Transverse colon (tissue), 4 donors: ENCODE measurements at regions not wholly inside any gene's neighbourhood (a gene's known extent, or its start where the extent isn't known, plus 50 kb on each side); places are given as distances from the start of the nearest gene placed in this dataset.

ENCODE experiments used
- DNase-seq: peaks from one replicate; pipeline ENCODE4 v3.0.0-alpha.2; 2019
- H3K27ac ChIP-seq, 4 donors: fragments of 200-600 bp; sonication (generic); 2 replicates each; pipeline ENCODE4 v1.5.1; 2016 to 2018; ENCODE audit warnings: inconsistent platforms in 4 of 4
- H3K27me3 ChIP-seq: fragments of 200-600 bp; sonication (generic); 2 replicates; pipeline ENCODE4 v1.5.1; 2017; ENCODE audit warnings: inconsistent platforms
- H3K36me3 ChIP-seq, 4 donors: fragments of 200-600 bp; sonication (generic); 2 replicates each; pipeline ENCODE4 v1.5.1; 2017 to 2019; ENCODE audit warnings: inconsistent platforms in 4 of 4
- H3K4me1 ChIP-seq, 4 donors: fragments of 200-600 bp; sonication (generic); 2 replicates each; pipeline ENCODE4 v1.5.1; 2017 to 2020; ENCODE audit warnings: inconsistent platforms in 4 of 4
- H3K4me3 ChIP-seq, 4 donors: fragments of 200-600 bp; sonication (generic); 1 replicate in 1 of 4; 2 replicates in 3 of 4; pipeline versions ENCODE4 v1.5.1 to v1.6.1; 2017 to 2019; ENCODE audit warnings: inconsistent platforms in 4 of 4
- H3K9me3 ChIP-seq, 2 donors: fragments of 200-600 bp; sonication (generic); 2 replicates each; pipeline ENCODE4 v1.5.1; 2017 to 2019; ENCODE audit warnings: inconsistent platforms in 2 of 2
- EP300 ChIP-seq: sonication (generic); formaldehyde crosslinking; IDR thresholded peaks from one replicate; pipeline ENCODE4 v1.6.1; 2017; ENCODE audit warnings: antibody characterized with exemption, low read depth
- POLR2A ChIP-seq: fragments of 450-650 bp; IDR thresholded peaks from one replicate; pipeline ENCODE4 v1.6.1; 2016; ENCODE audit warnings: antibody characterized with exemption, mild to moderate bottlenecking, moderate library complexity
- POLR2AphosphoS5 ChIP-seq, 3 donors: sonication (generic); formaldehyde crosslinking; IDR thresholded peaks; one replicate each; pipeline ENCODE4 v1.6.1; 2016; ENCODE audit warnings: antibody characterized with exemption in 3 of 3
- WGBS, 2 donors: methylation state at CpG; one replicate each; pipeline ENCODE4 v1.1.5; 2018; ENCODE audit warnings: low coverage in 1 of 2; 5-methylcytosine and 5-hydroxymethylcytosine counted together
- in situ Hi-C, 4 donors: fragments of 200-750 bp; cut with MboI; loops; one replicate each; pipeline versions ENCODE4 v1.15.0 to v1.15.1; 2017; ENCODE audit warnings: low sequenced_read_pairs in 3 of 4, low pct_ligation_motif_present in 1 of 4, low pct_unique_long_range_greater_than_20kb in 1 of 4
- intact Hi-C: fragments of 100-400 bp; cut with DNase I; formaldehyde crosslinking; loops from one replicate; pipeline ENCODE4 v1.15.1; 2023; ENCODE audit warnings: low total_unique reads
- TF ChIP-seq, protein P1 (sequence below), 5 experiments: fragments of 200-600 bp in 3 of 5; fragments of 450-650 bp in 2 of 5; sonication (generic) in 3 of 5; IDR thresholded peaks; 1 replicate in 2 of 5; 2 replicates in 3 of 5; pipeline ENCODE4 v1.5.1; 2016 to 2017; ENCODE audit warnings: antibody characterized with exemption in 5 of 5, inconsistent platforms in 3 of 5, mild to moderate bottlenecking in 2 of 5, moderate library complexity in 1 of 5

DNA sequence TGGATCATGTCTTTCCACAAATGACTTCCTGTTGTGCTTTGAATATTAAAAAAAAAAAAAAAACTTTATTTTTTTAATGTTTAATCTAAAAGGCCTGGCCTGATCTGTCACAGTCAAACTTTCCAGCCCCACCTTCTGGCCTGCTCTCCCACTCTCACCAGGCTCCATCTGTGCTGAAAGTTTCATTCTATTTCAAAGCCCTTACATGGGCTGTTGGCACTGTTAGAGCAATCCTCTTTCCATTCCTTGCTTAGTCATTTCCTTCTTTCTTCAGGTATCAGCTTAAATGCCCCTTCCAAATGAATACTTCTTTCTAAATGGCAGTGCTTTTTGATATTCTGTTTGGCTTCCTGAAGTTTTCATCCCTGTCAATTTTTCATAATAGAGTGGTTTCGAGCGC, 1104.8 kb upstream of the C9orf72 start:
- no peak for DNase-seq
- WGBS, 2 donors, result 96 to 98% methylated on average over 2 of the region's 2 CpGs
- Histone ChIP-seq H3K4me1 (no peaks in the 10 kb centered on the region), H3K36me3 (no peaks in the 10 kb centered on the region), H3K27ac (no peak overlapping the region), H3K4me3 (no peak overlapping the region), H3K27me3 (no peaks in the 10 kb centered on the region), H3K9me3 (peaks cover 0 to 3% of the 10 kb centered on the region in 2 donors)
- intact Hi-C loops (no loop called here), in situ Hi-C loops (no loop called here)
- TF ChIP-seq, protein P1, sequence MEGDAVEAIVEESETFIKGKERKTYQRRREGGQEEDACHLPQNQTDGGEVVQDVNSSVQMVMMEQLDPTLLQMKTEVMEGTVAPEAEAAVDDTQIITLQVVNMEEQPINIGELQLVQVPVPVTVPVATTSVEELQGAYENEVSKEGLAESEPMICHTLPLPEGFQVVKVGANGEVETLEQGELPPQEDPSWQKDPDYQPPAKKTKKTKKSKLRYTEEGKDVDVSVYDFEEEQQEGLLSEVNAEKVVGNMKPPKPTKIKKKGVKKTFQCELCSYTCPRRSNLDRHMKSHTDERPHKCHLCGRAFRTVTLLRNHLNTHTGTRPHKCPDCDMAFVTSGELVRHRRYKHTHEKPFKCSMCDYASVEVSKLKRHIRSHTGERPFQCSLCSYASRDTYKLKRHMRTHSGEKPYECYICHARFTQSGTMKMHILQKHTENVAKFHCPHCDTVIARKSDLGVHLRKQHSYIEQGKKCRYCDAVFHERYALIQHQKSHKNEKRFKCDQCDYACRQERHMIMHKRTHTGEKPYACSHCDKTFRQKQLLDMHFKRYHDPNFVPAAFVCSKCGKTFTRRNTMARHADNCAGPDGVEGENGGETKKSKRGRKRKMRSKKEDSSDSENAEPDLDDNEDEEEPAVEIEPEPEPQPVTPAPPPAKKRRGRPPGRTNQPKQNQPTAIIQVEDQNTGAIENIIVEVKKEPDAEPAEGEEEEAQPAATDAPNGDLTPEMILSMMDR (IDR thresholded peaks at IDR 0.05), result no peak
- no peak for TF ChIP-seq EP300

DNA sequence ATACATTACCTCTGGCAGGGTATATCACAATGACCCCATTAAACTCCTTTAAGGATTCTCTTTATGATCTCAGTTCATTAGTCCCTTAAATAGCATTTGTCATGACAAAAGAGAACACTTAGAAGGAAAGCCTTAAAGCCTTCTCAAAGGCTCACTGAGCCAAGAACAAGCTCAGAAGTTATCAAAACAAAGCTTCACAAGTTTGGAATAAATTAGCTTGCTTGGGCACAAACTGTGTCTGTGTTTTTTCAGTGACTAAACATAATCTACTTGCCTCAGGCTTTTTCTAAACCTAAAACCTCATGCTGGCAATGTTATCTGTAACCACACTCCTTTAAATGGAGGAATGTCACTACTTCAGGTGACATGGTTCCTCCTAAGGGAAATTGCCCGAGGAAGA, 1114.9 kb upstream of the C9orf72 start:
- DNase-seq, result no peak
- in situ Hi-C loops (no loop called here), intact Hi-C loops (no loop called here)
- H3K9me3 ChIP-seq, result no peaks in the 10 kb centered on the region
- H3K4me1 ChIP-seq, result no peaks in the 10 kb centered on the region
- TF ChIP-seq POLR2AphosphoS5 (IDR thresholded peaks at IDR 0.05) (no peak), POLR2A (no peak), EP300 (no peak)
- TF ChIP-seq, protein P1 (IDR thresholded peaks at IDR 0.05), result no peak
- 40 to 43% methylated on average over 1 of the region's 1 CpG for WGBS, 2 donors
- no peak overlapping the region for H3K27ac ChIP-seq
- H3K27me3 ChIP-seq, result no peaks in the 10 kb centered on the region
- no peak overlapping the region for H3K4me3 ChIP-seq
- no peaks in the 10 kb centered on the region for H3K36me3 ChIP-seq

DNA sequence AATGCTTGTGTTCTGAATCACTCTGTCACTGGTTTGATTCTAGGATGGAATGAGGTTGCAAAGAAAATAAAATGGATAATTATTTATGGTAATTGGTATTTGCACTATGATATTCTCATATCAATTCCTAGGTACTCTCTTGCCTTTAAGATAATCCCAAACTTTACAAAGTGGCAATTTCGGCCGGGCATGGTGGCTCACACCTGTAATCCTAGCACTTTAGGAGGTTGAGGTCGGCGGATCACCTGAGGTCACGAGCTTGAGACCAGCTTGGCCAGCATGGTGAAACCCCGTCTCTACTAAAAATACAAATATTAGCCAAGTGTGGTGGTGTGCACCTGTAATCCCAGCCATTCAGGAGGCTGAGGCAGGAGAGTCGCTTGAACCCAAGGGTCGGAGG, 1118.7 kb upstream of the C9orf72 start:
- intact Hi-C loops, result no loop called here

DNA sequence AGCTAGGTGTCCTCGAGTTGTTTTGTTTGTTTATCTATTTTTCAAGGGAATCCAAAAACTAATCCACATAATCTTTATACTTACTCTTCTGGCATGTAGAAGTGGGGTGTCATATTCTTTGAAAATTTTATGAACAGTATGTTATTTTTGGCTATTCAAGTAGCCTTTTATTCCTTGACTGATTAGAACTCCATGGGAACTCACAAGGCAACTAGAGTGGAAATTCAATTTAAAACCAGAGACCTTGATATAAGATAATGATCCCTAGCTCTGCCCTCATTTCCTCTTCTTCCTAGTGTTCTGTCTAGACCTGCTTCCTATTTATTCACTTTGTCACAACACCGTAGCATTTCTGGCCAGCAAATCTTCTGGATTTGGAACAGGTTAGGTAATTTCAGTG, 1123.7 kb upstream of the C9orf72 start:
- intact Hi-C loops, result no loop called here
- TF ChIP-seq POLR2A (no peak), EP300 (no peak), POLR2AphosphoS5 (IDR thresholded peaks at IDR 0.05) (no peak)
- TF ChIP-seq, protein P1 (IDR thresholded peaks at IDR 0.05), result no peak
- in situ Hi-C loops, result no loop called here
- Histone ChIP-seq H3K27me3 (no peaks in the 10 kb centered on the region), H3K4me1 (no peaks in the 10 kb centered on the region), H3K4me3 (no peak overlapping the region), H3K9me3 (no peaks in the 10 kb centered on the region), H3K27ac (no peak overlapping the region), H3K36me3 (no peaks in the 10 kb centered on the region)
- WGBS, 2 donors, result 40 to 48% methylated on average over 2 of the region's 2 CpGs
- no peak for DNase-seq

More for the DNA sequence above, 1118.7 kb upstream of the C9orf72 start:
- no peaks in the 10 kb centered on the region for H3K36me3 ChIP-seq
- 85 to 86% methylated on average over 5 to 8 of the region's 8 CpGs for WGBS, 2 donors
- no peaks in the 10 kb centered on the region for H3K4me1 ChIP-seq
- H3K27me3 ChIP-seq, result no peaks in the 10 kb centered on the region
- in situ Hi-C loops, result no loop called here
- DNase-seq, result no peak
- no peak overlapping the region for H3K27ac ChIP-seq
- TF ChIP-seq POLR2AphosphoS5 (IDR thresholded peaks at IDR 0.05) (no peak), POLR2A (no peak), EP300 (no peak)
- TF ChIP-seq, protein P1 (IDR thresholded peaks at IDR 0.05), result no peak
- H3K4me3 ChIP-seq, result no peak overlapping the region
- no peaks in the 10 kb centered on the region for H3K9me3 ChIP-seq
